Colon (tissue), 2 donors: ENCODE measurements at regions not wholly inside any gene's neighbourhood (a gene's known extent, or its start where the extent isn't known, plus 50 kb on each side); places are given as distances from the start of the nearest gene placed in this dataset.

ENCODE experiments used
- FAIRE-seq: peaks from 2 replicates; lab custom pipeline; 2012; peaks lifted over from hg19 to GRCh38; lab: Jason Lieb, UNC
- donor health status: control.
- donor health status: control.

DNA sequence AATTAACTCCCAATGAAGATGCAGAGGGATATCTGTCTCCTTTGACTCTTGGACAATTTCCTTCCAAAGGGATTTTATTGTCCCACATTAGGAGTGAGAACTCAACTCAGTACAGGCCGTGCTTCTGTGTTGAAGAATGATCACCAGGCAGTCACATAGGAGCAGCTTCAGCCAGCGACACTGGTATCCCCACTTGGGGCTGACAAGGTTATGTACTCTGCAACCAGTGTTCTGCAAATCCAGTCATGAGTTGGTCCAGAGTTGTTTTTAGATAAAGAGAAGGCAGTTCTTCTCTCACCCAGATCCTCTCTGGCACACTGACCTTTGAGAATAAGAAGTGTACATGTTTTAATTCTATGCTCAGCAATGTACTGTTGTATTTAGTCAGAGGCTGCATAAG, 415.8 kb downstream of the SETD4 start:
- no peak for FAIRE-seq

- no peak for FAIRE-seq
Measured at GRCh38 chr21:35643176-35643575, 417.1 kb downstream of the SETD4 start.

DNA sequence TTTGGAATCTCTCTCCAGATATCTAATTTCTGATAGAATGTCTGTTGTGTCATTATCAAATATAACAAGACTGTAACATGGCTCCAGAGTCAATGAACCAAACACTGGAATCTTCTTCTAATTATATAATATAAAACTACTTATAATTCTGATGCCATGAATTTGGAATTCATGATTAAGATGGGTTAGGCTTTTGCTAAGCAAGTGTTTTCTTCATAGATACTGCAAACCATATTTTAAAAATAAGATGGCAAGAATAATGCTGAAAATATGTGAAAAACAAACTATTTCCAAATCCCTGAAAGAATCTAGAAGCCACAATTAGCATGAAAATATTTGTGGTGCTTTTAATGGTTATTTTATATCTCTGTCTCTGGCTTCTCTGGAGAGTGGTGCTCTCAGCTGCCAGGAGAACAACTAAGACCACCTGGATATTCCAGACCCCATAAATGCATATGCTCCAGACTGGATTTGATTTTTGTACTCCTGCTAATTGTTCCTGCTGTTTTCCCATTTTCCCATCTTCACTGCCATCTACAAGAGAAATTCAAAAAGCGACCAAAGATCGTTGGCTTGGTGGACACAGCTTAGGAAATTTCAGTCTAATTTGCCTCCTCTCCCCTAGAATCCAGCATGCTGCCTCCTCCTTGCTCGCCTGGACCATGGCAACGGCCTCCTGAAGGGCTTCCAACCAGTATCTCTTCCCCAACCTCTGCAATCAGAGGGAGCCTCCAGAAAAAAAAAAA, 418.9 kb downstream of the SETD4 start:
- no peak for FAIRE-seq

GRCh38 chr21:35637431-35637830, 422.9 kb downstream of the SETD4 start:
- no peak for FAIRE-seq

- FAIRE-seq: no peak
Measured at GRCh38 chr21:35635994-35636393, 424.3 kb downstream of the SETD4 start.

GRCh38 chr21:35635261-35635660, 425.1 kb downstream of the SETD4 start:
- FAIRE-seq: no peak

DNA sequence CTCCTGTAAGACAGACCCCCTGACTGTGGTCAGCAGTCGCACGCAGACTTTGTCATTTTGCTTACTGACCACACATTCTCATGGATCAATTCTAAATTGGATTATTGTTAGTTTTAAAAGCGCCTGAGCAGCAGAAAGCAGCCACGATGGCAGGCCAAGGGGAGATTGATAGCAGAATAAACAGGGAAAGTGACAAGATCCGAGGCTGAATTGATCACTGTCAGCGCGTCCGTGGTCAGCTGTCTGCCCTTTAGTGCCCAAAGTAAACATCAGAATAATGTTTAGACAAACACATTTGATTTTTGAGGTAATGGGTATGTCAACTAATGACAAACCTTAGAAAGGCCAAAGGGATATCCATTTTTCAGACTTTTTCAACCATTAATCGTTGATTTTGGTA, 426.8 kb downstream of the SETD4 start:
- no peak for FAIRE-seq

DNA sequence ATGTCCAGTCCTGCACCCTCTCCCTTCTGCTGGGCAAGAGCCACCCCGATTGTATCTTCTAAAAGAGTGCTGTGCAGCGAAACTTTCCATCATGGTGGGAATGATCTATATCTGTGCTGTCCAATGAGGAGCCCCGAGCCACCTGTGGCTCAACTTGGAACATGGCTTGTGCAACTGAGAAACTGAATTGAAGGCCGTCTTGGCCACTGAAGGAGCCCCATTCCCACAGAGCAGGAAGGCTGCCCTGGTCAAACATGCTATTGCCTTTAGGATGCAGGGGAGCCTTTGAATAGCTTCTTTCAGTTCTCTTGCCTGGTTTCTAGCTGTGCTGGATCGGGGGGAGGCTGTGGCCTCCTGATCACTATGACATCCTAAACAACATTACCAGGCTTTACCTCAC, 427.6 kb downstream of the SETD4 start:
- FAIRE-seq: no peak

DNA sequence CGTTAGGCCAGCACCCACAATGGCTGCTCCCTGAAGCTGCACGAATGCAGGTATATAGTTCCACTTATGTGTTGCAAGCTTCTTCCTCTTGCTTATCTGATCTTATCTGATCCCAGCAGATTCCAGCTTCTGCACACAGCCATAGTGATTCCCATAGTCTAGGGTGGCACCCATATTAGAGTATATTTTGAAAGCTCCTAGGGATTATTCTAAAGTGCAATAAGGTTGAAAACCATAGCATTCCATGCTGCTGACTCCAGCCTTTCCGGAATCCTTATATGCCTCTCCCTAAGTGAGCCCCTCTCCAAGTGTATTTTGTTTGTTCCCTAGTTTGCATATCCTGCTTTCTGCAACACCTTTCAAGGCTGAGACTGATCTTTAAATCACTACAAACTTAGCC, 432.0 kb downstream of the SETD4 start:
- FAIRE-seq: no peak

DNA sequence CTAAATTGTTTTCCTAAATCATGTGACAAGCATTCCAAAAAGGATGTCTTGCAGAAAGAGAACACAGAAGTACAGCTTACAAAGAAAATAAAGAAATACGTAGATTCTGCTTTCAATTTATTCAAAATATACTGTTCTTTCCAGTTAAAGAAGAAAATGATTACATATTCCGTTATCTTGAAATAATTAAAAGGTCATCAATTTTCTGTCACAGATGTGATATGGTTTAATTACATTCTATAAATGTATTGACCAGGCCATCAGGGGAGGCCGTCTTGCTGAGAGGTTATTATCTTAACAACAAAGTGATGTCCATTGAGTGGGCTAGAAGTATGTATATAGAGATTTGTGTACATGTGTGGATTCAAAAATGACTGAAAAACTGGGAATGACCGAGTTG, 432.9 kb downstream of the SETD4 start:
- FAIRE-seq: no peak

- FAIRE-seq: no peak
Measured at GRCh38 chr21:35625576-35625975, 434.8 kb downstream of the SETD4 start.

GRCh38 chr21:35624901-35625300, 435.4 kb downstream of the SETD4 start:
- no peak for FAIRE-seq

DNA sequence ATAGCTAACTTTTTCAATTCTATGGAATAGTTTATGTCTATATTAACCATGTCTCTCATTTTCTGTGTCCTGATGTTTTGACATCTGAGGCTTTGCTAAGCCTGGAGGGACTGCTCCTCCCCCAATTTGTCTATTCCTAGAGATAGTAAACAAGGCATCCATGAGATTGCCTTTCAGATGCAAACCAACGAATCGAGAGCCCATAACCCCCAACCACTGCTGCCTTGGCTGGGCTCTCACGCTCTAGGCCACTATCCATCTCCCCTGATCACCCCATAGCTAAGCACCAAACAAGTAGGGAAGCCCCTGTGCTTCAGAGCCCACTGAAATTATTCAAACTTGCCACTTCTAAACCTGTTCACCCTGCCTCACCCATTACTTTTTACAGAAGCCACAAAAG, 437.7 kb downstream of the SETD4 start:
- FAIRE-seq: no peak

- FAIRE-seq: no peak
Measured at GRCh38 chr21:35619184-35619583, 441.1 kb downstream of the SETD4 start.

DNA sequence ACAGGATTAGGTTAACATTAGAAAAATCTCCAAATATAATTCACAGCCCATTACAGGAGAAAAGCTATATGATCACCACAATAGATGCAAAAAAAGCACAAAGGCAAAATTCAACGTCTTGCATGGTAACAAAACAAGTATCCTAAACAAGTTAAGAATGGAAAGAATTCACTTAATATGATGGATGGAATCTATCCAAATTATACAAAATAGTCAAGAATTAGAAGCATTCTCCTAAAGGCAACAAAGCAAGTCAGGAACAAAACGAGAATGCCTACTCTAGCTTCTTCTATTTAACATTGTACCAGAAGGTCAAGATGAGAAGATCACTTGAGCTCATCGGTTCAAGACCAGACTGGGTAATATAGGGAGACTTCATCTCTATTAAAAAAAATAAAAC, 442.8 kb downstream of the SETD4 start:
- FAIRE-seq: no peak

- FAIRE-seq: no peak
Measured at GRCh38 chr21:35616090-35616489, 444.2 kb downstream of the SETD4 start.

DNA sequence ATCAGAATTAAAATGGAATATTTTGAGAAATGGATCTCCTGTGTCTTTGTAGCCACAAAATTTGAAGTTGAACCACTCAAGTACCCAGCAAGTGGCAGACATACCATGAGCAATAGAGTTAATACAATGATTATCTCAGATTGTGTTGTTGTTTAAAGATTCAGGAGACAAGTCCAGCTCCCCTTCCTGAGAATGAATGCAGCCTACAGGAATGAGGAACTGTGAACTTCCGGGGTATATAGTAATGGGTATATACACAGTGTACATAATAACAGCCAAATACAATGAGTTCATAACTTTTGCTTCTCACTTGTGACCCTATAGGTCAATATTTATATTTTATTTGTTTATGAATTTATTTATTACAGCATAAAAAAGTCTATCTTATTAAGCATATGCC, 445.0 kb downstream of the SETD4 start:
- FAIRE-seq: no peak

GRCh38 chr21:35614396-35614921, 445.9 kb downstream of the SETD4 start:
- no peak for FAIRE-seq

GRCh38 chr21:35611708-35612132, 448.6 kb downstream of the SETD4 start:
- no peak for FAIRE-seq

DNA sequence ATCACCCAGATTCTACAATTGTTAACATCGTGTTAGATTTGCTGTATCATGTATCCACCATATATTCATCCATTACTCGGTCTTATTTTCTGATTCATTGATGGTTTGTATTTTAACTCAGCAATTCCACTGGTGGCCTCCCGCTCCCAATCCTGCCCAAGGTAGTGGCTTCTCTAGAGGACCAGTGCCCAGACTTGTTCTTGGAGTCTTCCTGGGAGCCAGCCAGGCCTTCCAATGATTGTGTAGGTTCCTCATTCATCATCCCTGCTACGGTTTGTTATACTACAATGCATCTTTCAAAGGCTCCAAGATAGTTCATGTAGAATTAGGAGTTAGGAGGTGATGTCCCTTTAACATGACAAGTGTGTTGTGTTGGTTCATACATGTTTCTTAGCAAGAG, 451.1 kb downstream of the SETD4 start:
- FAIRE-seq: no peak

DNA sequence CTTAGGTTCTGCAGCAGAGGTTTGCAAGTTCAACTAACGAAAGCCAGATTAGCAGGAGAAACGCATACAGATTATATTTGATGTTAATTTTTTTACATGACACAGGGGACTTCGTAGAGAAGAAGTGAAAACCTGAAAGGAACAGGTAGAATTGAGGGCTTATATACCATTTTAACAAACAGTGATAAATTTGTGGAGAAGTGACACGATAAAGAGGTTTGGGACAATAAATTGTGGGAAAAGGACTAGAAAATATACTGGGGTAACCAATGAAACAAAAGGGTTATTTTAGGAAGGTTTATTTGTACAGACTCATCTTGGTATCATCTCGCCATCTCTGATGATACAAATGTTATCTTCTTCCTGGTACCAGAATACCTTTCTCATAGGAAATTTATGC, 452.9 kb downstream of the SETD4 start:
- FAIRE-seq: no peak

DNA sequence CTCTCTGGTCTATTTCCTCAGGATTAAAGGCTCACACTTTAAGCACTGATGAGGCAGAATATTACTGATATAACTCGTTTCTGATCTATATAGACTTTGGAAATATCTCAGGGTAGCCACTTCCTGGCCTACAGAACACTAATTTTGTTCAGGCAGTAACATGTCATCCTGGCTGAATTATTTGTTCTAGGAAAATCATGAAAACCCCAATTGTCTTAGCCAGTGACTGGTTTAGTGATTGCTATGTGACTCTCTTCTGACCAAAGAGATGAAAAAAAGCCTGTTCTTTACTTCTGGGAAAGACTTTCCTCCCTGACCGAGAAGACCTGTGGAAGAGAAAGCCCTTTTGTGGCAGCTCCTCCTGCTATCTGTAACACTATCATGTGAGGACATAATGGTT, 453.7 kb downstream of the SETD4 start:
- FAIRE-seq: no peak

DNA sequence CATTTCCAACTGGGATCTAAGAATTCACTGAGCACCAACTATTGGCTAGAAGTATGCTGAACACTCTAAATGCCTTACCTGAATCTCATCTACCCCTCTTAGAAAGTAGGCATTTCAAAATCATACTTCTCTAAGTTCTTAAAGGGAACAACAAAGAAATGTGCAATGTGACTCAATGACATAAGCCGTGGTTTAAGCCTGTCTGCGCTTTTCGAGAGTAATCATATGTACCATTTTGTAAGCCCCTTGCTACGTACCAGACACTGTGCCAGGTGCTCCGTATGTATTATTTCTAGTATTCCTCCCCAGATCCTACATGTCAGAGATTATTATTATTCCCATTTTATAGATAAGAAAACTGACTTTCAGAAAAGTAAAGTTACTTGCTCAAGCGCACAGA, 454.2 kb downstream of the SETD4 start:
- no peak for FAIRE-seq

DNA sequence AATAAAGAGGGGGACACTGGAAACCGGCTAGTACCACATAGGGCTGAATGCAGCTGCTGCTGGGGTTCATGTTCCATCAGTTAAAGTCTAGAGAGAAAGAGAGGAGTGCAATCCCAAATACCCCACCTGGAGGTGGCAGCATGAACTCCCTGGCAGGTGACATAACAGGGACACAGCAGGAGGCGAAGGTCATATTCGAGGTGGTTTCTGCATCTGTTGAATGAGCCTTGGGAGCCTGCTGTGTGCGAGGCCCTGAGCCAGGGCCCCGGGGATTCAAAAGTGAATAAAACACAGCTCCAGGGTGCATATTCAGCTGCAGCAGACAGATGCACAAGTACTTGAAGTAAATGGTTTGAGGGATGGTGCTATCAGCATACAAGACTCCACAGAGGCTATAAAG, 456.8 kb downstream of the SETD4 start:
- FAIRE-seq: no peak
